ENCODE measurements at regions not wholly inside any gene's neighbourhood (a gene's known extent, or its start where the extent isn't known, plus 50 kb on each side); places are given as distances from the start of the nearest gene placed in this dataset.

- TF ChIP-seq CTCF (IDR thresholded peaks at IDR 0.05; ENCODE audit: partially characterized antibody, unreplicated experiment), result no peak
- Mint-ChIP-seq H3K9me3 (ENCODE audit: unreplicated experiment) (peaks cover 3% of the 10 kb centered on the region), H3K27me3 (ENCODE audit: unreplicated experiment) (no peaks in the 10 kb centered on the region), H3K4me1 (ENCODE audit: low read depth, unreplicated experiment) (no peaks in the 10 kb centered on the region), H3K36me3 (ENCODE audit: unreplicated experiment) (no peaks in the 10 kb centered on the region), H3K27ac (ENCODE audit: unreplicated experiment) (no peak overlapping the region), H3K4me3 (ENCODE audit: unreplicated experiment) (no peak overlapping the region)
- DNase-seq, result no peak
Observed at GRCh38 chr7:145031162-145031561, 195.3 kb upstream of the TPK1 start.

DNA sequence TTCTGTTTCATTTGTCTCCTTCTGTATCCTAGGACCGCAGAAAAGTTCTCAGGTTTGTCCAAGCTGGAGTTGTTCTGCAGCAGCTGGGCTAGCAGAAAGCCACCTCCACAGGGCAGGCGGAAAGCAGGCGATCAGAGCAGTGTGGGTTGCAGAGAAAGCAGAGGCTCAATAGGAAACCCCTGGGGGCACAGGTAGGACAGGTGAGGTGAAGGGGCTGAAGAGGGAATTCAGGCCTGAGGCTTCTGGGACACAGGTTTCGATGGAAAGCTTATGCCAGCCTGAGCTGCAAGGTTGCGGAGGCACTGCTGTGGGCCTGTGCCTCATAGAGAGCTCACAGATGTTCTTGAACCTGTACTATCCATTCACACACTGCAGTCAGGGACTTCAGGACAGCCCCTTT lies 194.9 kb upstream of the TPK1 start:
- Mint-ChIP-seq H3K36me3 (ENCODE audit: unreplicated experiment) (no peaks in the 10 kb centered on the region), H3K9me3 (ENCODE audit: unreplicated experiment) (peaks cover 3% of the 10 kb centered on the region)

DNA sequence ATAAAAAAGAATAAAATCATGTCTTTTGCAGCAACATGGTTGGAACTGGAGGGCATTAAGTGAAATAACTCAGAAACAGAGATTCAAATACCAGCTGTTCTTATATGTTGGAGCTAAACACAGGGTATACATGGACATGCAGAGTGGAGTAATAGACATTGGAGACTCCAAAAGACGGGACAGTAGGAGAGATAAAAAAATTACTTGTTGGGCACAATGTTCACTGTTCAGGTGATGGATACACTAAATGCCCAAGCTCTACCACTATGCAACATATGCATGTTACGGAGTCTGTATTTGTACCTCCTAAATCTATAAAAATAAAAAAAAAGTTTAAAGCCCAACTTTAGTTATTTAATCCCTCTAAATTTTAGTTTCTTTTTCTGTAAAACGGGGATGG lies 184.6 kb upstream of the TPK1 start:
- H3K27ac Mint-ChIP-seq (ENCODE audit: unreplicated experiment), result no peak overlapping the region
- no peaks in the 10 kb centered on the region for H3K36me3 Mint-ChIP-seq (ENCODE audit: unreplicated experiment)
- DNase-seq, result no peak
- no peak for TF ChIP-seq CTCF (IDR thresholded peaks at IDR 0.05; ENCODE audit: partially characterized antibody, unreplicated experiment)
- no peak overlapping the region for H3K4me3 Mint-ChIP-seq (ENCODE audit: unreplicated experiment)
- H3K4me1 Mint-ChIP-seq (ENCODE audit: low read depth, unreplicated experiment), result no peaks in the 10 kb centered on the region
- no peaks in the 10 kb centered on the region for H3K27me3 Mint-ChIP-seq (ENCODE audit: unreplicated experiment)
- peaks cover 1% of the 10 kb centered on the region for H3K9me3 Mint-ChIP-seq (ENCODE audit: unreplicated experiment)

More for the DNA sequence above, 194.9 kb upstream of the TPK1 start:
- no peak for TF ChIP-seq CTCF (IDR thresholded peaks at IDR 0.05; ENCODE audit: partially characterized antibody, unreplicated experiment)
- H3K27ac Mint-ChIP-seq (ENCODE audit: unreplicated experiment), result no peak overlapping the region
- no peaks in the 10 kb centered on the region for H3K27me3 Mint-ChIP-seq (ENCODE audit: unreplicated experiment)
- no peaks in the 10 kb centered on the region for H3K4me1 Mint-ChIP-seq (ENCODE audit: low read depth, unreplicated experiment)
- no peak for DNase-seq
- no peak overlapping the region for H3K4me3 Mint-ChIP-seq (ENCODE audit: unreplicated experiment)

GRCh38 chr7:145016068-145016467 lies 180.2 kb upstream of the TPK1 start:
- Mint-ChIP-seq H3K4me1 (ENCODE audit: low read depth, unreplicated experiment) (no peaks in the 10 kb centered on the region), H3K9me3 (ENCODE audit: unreplicated experiment) (peaks cover 1% of the 10 kb centered on the region), H3K27me3 (ENCODE audit: unreplicated experiment) (no peaks in the 10 kb centered on the region), H3K36me3 (ENCODE audit: unreplicated experiment) (no peaks in the 10 kb centered on the region), H3K27ac (ENCODE audit: unreplicated experiment) (no peak overlapping the region), H3K4me3 (ENCODE audit: unreplicated experiment) (no peak overlapping the region)
- DNase-seq, result no peak
- TF ChIP-seq CTCF (IDR thresholded peaks at IDR 0.05; ENCODE audit: partially characterized antibody, unreplicated experiment), result no peak

GRCh38 chr7:145009876-145010275 lies 174.0 kb upstream of the TPK1 start:
- Mint-ChIP-seq H3K27me3 (ENCODE audit: unreplicated experiment) (peaks cover 4% of the 10 kb centered on the region), H3K36me3 (ENCODE audit: unreplicated experiment) (no peaks in the 10 kb centered on the region), H3K27ac (ENCODE audit: unreplicated experiment) (no peak overlapping the region), H3K4me1 (ENCODE audit: low read depth, unreplicated experiment) (no peaks in the 10 kb centered on the region), H3K4me3 (ENCODE audit: unreplicated experiment) (no peak overlapping the region), H3K9me3 (ENCODE audit: unreplicated experiment) (no peaks in the 10 kb centered on the region)
- DNase-seq, result no peak
- no peak for TF ChIP-seq CTCF (IDR thresholded peaks at IDR 0.05; ENCODE audit: partially characterized antibody, unreplicated experiment)
